ENCODE measurements at regions not wholly inside any gene's neighbourhood (a gene's known extent, or its start where the extent isn't known, plus 50 kb on each side); places are given as distances from the start of the nearest gene placed in this dataset.
A peak's percentile ranks its signal among the peaks of the same experiment; 100 is the strongest.

GRCh38 chr4:111136438-111136837, 513.6 kb upstream of the PITX2 start:
- no peak for DNase-seq (ENCODE audit: low spot score)

- DNase-seq (ENCODE audit: low spot score), result no peak
Measured at GRCh38 chr4:111136967-111137366, 514.1 kb upstream of the PITX2 start.

- DNase-seq (ENCODE audit: low spot score), result no peak
Measured at GRCh38 chr4:111143510-111143909, 520.6 kb upstream of the PITX2 start.

GRCh38 chr4:111154934-111155333, 532.1 kb upstream of the PITX2 start:
- no peak for DNase-seq (ENCODE audit: low spot score)

GRCh38 chr4:111164556-111164955, 541.7 kb upstream of the PITX2 start:
- DNase-seq (ENCODE audit: low spot score), result peak; percentile 7

GRCh38 chr4:111174331-111174730, 551.5 kb upstream of the PITX2 start:
- DNase-seq (ENCODE audit: low spot score), result no peak

- DNase-seq (ENCODE audit: low spot score), result no peak
Measured at GRCh38 chr4:111178231-111178630, 555.4 kb upstream of the PITX2 start.

- DNase-seq (ENCODE audit: low spot score), result no peak
Measured at GRCh38 chr4:111187108-111187507, 564.2 kb upstream of the PITX2 start.

- no peak for DNase-seq (ENCODE audit: low spot score)
Measured at GRCh38 chr4:111198446-111198845, 575.6 kb upstream of the PITX2 start.

GRCh38 chr4:111204797-111205196, 581.9 kb upstream of the PITX2 start:
- no peak for DNase-seq (ENCODE audit: low spot score)

GRCh38 chr4:111208970-111209369, 586.1 kb upstream of the PITX2 start:
- DNase-seq (ENCODE audit: low spot score), result no peak

GRCh38 chr4:111209706-111210105, 586.8 kb upstream of the PITX2 start:
- DNase-seq (ENCODE audit: low spot score), result no peak

GRCh38 chr4:111210595-111210994, 587.7 kb upstream of the PITX2 start:
- DNase-seq (ENCODE audit: low spot score), result no peak

GRCh38 chr4:111213531-111213930, 590.7 kb upstream of the PITX2 start:
- no peak for DNase-seq (ENCODE audit: low spot score)

GRCh38 chr4:111214371-111214770, 591.5 kb upstream of the PITX2 start:
- DNase-seq (ENCODE audit: low spot score), result no peak

- DNase-seq (ENCODE audit: low spot score), result no peak
Measured at GRCh38 chr4:111215755-111216154, 592.9 kb upstream of the PITX2 start.

GRCh38 chr4:111216791-111217190, 593.9 kb upstream of the PITX2 start:
- DNase-seq (ENCODE audit: low spot score), result no peak

- no peak for DNase-seq (ENCODE audit: low spot score)
Measured at GRCh38 chr4:111221371-111221770, 598.5 kb upstream of the PITX2 start.

- no peak for DNase-seq (ENCODE audit: low spot score)
Measured at GRCh38 chr4:111228396-111228795, 605.5 kb upstream of the PITX2 start.

GRCh38 chr4:111228874-111229273, 606.0 kb upstream of the PITX2 start:
- DNase-seq (ENCODE audit: low spot score), result no peak

GRCh38 chr4:111230265-111230664, 607.4 kb upstream of the PITX2 start:
- no peak for DNase-seq (ENCODE audit: low spot score)

- no peak for DNase-seq (ENCODE audit: low spot score)
Measured at GRCh38 chr4:111231281-111231680, 608.4 kb upstream of the PITX2 start.

GRCh38 chr4:111234939-111235338, 612.1 kb upstream of the PITX2 start:
- no peak for DNase-seq (ENCODE audit: low spot score)

GRCh38 chr4:111263836-111264235, 641.0 kb upstream of the PITX2 start:
- DNase-seq (ENCODE audit: low spot score), result no peak

GRCh38 chr4:111266937-111267336, 644.1 kb upstream of the PITX2 start:
- DNase-seq (ENCODE audit: low spot score), result no peak
